Naive thymus-derived CD4-positive, alpha-beta T cell (primary cell): ENCODE measurements at regions not wholly inside any gene's neighbourhood (a gene's known extent, or its start where the extent isn't known, plus 50 kb on each side); places are given as distances from the start of the nearest gene placed in this dataset.
A peak's percentile ranks its signal among the peaks of the same experiment; 100 is the strongest.

Experiments
- ATAC-seq: fragments of 150-1000 bp; cut with Tn5 transposase; 2 replicates; pipeline ENCODE4 v1.10.0; 2021; ENCODE audit warnings: mild to moderate bottlenecking, moderate library complexity
- CTCF ChIA-PET: fragments of 350-600 bp; sonication (Branson Sonifier 250); formaldehyde crosslinking; loops from one replicate; lab custom pipeline; 2021; ENCODE audit warnings: antibody characterized with exemption; lab: Charles Lee
- POLR2A ChIA-PET: fragments of 350-600 bp; sonication (Branson Sonifier 250); formaldehyde crosslinking; loops from one replicate; lab custom pipeline; 2021; ENCODE audit warnings: antibody characterized with exemption, inconsistent platforms; lab: Charles Lee
- DNase-seq, 9 donors: peaks; one replicate each; pipeline versions ENCODE4 v3.0.0 to v3.0.0-alpha.2; 2020 to 2022; ENCODE audit warnings: mixed read lengths in 1 of 9
- H3K27ac ChIP-seq: one replicate; pipeline ENCODE4 v1.7.0; 2013; ENCODE audit warnings: mild to moderate bottlenecking, low read depth, low read length, moderate library complexity
- H3K27me3 ChIP-seq, 2 donors: one replicate each; pipeline ENCODE4 v1.7.0; 2013; ENCODE audit warnings: low read length in 2 of 2, mild to moderate bottlenecking in 2 of 2, moderate library complexity in 2 of 2; ENCODE audit not compliant: control insufficient read depth in 2 of 2, insufficient read depth in 2 of 2
- H3K36me3 ChIP-seq, 3 experiments: 1 replicate in 2 of 3; 2 replicates in 1 of 3; pipeline ENCODE4 v1.7.0; 2013; ENCODE audit warnings: low read length in 3 of 3, mild to moderate bottlenecking in 3 of 3, moderate library complexity in 1 of 3; ENCODE audit not compliant: insufficient read depth in 3 of 3, control insufficient read depth in 2 of 3
- H3K4me1 ChIP-seq, 2 donors: one replicate each; pipeline ENCODE4 v1.7.0; 2013; ENCODE audit warnings: low read length in 2 of 2, mild to moderate bottlenecking in 2 of 2, moderate library complexity in 1 of 2; ENCODE audit not compliant: control insufficient read depth in 2 of 2, insufficient read depth in 2 of 2
- H3K4me3 ChIP-seq: 2 replicates; pipeline ENCODE4 v1.7.0; 2013; ENCODE audit warnings: mild to moderate bottlenecking, low read length
- H3K9me3 ChIP-seq, 3 experiments: 1 replicate in 2 of 3; 2 replicates in 1 of 3; pipeline ENCODE4 v1.7.0; 2013; ENCODE audit warnings: low read length in 3 of 3; ENCODE audit not compliant: control insufficient read depth in 2 of 3
- H3K27ac Mint-ChIP-seq, 9 donors: one replicate each; pipeline ENCODE4 v1.8.0; 2020 to 2022; ENCODE audit warnings: mixed read lengths in 9 of 9, mild to moderate bottlenecking in 8 of 9, moderate library complexity in 5 of 9, inconsistent platforms in 2 of 9
- H3K27me3 Mint-ChIP-seq, 5 donors: one replicate each; pipeline ENCODE4 v1.8.0; 2021 to 2022; ENCODE audit warnings: mixed read lengths in 5 of 5, mild to moderate bottlenecking in 1 of 5
- H3K36me3 Mint-ChIP-seq, 5 donors: one replicate each; pipeline ENCODE4 v1.8.0; 2020 to 2022; ENCODE audit warnings: mixed read lengths in 5 of 5, mild to moderate bottlenecking in 3 of 5, inconsistent platforms in 1 of 5
- H3K4me1 Mint-ChIP-seq, 7 donors: one replicate each; pipeline ENCODE4 v1.8.0; 2020 to 2022; ENCODE audit warnings: mixed read lengths in 7 of 7, mild to moderate bottlenecking in 3 of 7, inconsistent platforms in 1 of 7
- H3K4me3 Mint-ChIP-seq, 10 donors: one replicate each; pipeline ENCODE4 v1.8.0; 2020 to 2022; ENCODE audit warnings: mild to moderate bottlenecking in 10 of 10, mixed read lengths in 10 of 10, moderate library complexity in 6 of 10, inconsistent platforms in 2 of 10
- H3K9me3 Mint-ChIP-seq, 11 donors: one replicate each; pipeline ENCODE4 v1.8.0; 2020 to 2022; ENCODE audit warnings: mixed read lengths in 11 of 11, mild to moderate bottlenecking in 4 of 11, inconsistent platforms in 1 of 11, moderate library complexity in 1 of 11
- intact Hi-C, 2 donors: fragments of 100-400 bp; cut with micrococcal nuclease; formaldehyde crosslinking; loops; one replicate each; pipeline ENCODE4 v1.15.1; 2023

DNA sequence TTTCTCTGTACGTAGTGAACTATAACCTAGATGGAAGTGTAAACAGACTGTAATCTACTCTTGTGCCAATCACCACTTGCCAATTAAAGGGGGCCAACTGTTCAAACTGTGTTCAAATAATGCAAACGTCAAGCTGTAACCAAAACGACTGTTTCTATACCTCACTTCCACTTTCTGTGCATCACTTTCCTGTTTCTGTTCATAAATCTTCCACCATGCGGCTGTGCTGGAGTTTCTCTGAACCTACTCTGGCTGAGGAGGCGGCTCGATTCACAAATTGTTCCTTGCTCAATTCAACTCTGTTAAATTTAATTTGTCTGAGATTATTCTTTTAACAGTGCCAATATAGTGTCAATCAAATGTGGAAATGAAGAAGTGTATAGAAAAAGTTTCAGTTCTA lies 206.7 kb upstream of the TBC1D5 start:
- ATAC-seq = no peak
- no peaks in the 10 kb centered on the region for H3K9me3 ChIP-seq

DNA sequence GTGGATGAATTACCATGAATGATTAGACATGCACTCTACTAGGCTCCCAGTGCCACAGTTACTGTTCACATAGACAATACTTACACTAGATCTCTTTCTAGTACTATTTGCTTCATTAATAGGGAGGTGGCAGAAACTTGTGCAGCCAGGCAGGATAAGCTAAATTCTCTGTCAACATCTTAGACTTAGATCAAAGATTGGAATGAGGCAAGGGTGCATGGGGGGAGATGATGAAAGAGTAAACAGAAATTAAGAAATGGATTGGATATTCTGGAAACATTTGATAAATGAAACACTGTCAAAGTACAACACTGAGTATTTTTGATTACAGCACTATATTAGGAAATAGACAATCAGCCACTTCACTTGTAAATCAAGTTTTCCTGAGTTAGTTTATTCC lies 205.4 kb upstream of the TBC1D5 start:
- Mint-ChIP-seq H3K27me3 (peaks cover 9 to 37% (median 16%) of the 10 kb centered on the region in 5 donors), H3K9me3 (peaks cover 5 to 21% (median 14%) of the 10 kb centered on the region in 11 donors), H3K27ac (no peak overlapping the region), H3K4me1 (no peaks in the 10 kb centered on the region), H3K4me3 (no peak overlapping the region), H3K36me3 (peaks cover 0 to 5% (median 0%) of the 10 kb centered on the region in 5 donors)
- Histone ChIP-seq H3K27me3 (no peaks in the 10 kb centered on the region), H3K4me3 (no peak overlapping the region), H3K27ac (no peak overlapping the region), H3K36me3 (no peaks in the 10 kb centered on the region), H3K9me3 (no peaks in the 10 kb centered on the region), H3K4me1 (no peaks in the 10 kb centered on the region)
- CTCF ChIA-PET = interaction anchor here (0.7 kb wide), 1 partner anchor 22 kb away, joined by 3 read pairs; no protein-coding TSS in a partner anchor
- DNase-seq (no peak), ATAC-seq (no peak)
- POLR2A ChIA-PET = no interaction called here
- intact Hi-C loops = no loop called here

More for the DNA sequence above, 206.7 kb upstream of the TBC1D5 start:
- H3K27me3 ChIP-seq = no peaks in the 10 kb centered on the region
- H3K4me3 ChIP-seq = no peak overlapping the region
- ChIA-PET CTCF (no interaction called here), POLR2A (no interaction called here)
- no peaks in the 10 kb centered on the region for H3K4me1 ChIP-seq
- Mint-ChIP-seq H3K27ac (peak overlapping the region in 1 of 9 donors; percentile 9), H3K27me3 (peaks cover 4 to 33% (median 16%) of the 10 kb centered on the region in 5 donors), H3K4me1 (no peaks in the 10 kb centered on the region), H3K9me3 (peaks cover 5 to 26% (median 14%) of the 10 kb centered on the region in 11 donors), H3K36me3 (peaks cover 0 to 5% (median 0%) of the 10 kb centered on the region in 5 donors), H3K4me3 (no peak overlapping the region)
- intact Hi-C loops = no loop called here
- H3K36me3 ChIP-seq = no peaks in the 10 kb centered on the region
- no peak for DNase-seq
- H3K27ac ChIP-seq = no peak overlapping the region

- no peak overlapping the region for H3K27ac ChIP-seq
- H3K36me3 ChIP-seq = no peaks in the 10 kb centered on the region
- Mint-ChIP-seq H3K4me1 (no peaks in the 10 kb centered on the region), H3K27me3 (peaks cover 13 to 41% (median 16%) of the 10 kb centered on the region in 5 donors), H3K36me3 (peaks cover 0 to 5% (median 0%) of the 10 kb centered on the region in 5 donors), H3K4me3 (no peak overlapping the region), H3K27ac (no peak overlapping the region), H3K9me3 (peaks cover 5 to 10% (median 8%) of the 10 kb centered on the region in 11 donors)
- POLR2A ChIA-PET = no interaction called here
- H3K27me3 ChIP-seq = no peaks in the 10 kb centered on the region
- no peak for ATAC-seq
- no peaks in the 10 kb centered on the region for H3K4me1 ChIP-seq
- H3K4me3 ChIP-seq = no peak overlapping the region
- intact Hi-C loops = no loop called here
- H3K9me3 ChIP-seq = no peaks in the 10 kb centered on the region
- CTCF ChIA-PET = no interaction called here
- no peak for DNase-seq
Observed at GRCh38 chr3:17946619-17947018, 204.2 kb upstream of the TBC1D5 start.

DNA sequence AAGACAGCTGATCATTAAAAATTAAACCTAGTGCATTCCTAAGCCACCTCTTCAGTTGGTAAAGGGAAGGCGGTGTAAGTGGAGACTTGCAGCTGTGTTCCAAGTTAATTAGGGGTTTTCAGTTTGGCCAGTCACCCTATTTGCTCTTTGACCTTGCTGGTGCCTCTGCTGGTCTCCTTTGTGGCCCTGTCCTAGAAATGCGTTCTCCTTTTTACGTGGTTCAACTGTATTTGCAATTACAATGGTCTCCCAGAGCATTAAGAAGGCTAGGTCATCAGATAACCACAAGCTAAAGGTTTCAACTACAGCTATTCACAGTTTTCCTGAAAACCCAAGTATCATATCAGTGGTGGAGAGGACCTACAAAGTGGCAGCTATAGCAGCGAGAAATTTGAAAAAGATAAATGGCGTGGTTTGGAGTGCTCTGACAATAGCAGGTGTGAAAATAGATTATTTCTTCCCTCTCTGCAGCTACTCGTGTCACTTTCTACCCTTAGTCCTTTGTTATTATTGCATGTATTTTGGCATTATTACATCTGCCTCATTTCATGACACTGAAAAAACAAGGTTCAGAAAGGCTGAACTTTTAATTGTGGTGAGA lies 203.5 kb upstream of the TBC1D5 start:
- Histone ChIP-seq H3K9me3 (no peaks in the 10 kb centered on the region), H3K27ac (no peak overlapping the region), H3K27me3 (no peaks in the 10 kb centered on the region), H3K4me1 (no peaks in the 10 kb centered on the region), H3K36me3 (no peaks in the 10 kb centered on the region), H3K4me3 (no peak overlapping the region)
- POLR2A ChIA-PET = no interaction called here
- intact Hi-C loops = no loop called here
- Mint-ChIP-seq H3K9me3 (peaks cover 3 to 8% (median 6%) of the 10 kb centered on the region in 11 donors), H3K36me3 (peaks cover 0 to 5% (median 0%) of the 10 kb centered on the region in 5 donors), H3K27ac (no peak overlapping the region), H3K4me1 (no peaks in the 10 kb centered on the region), H3K27me3 (peaks cover 13 to 41% (median 16%) of the 10 kb centered on the region in 5 donors), H3K4me3 (no peak overlapping the region)
- ATAC-seq (no peak), DNase-seq (no peak)
- CTCF ChIA-PET = no interaction called here

DNA sequence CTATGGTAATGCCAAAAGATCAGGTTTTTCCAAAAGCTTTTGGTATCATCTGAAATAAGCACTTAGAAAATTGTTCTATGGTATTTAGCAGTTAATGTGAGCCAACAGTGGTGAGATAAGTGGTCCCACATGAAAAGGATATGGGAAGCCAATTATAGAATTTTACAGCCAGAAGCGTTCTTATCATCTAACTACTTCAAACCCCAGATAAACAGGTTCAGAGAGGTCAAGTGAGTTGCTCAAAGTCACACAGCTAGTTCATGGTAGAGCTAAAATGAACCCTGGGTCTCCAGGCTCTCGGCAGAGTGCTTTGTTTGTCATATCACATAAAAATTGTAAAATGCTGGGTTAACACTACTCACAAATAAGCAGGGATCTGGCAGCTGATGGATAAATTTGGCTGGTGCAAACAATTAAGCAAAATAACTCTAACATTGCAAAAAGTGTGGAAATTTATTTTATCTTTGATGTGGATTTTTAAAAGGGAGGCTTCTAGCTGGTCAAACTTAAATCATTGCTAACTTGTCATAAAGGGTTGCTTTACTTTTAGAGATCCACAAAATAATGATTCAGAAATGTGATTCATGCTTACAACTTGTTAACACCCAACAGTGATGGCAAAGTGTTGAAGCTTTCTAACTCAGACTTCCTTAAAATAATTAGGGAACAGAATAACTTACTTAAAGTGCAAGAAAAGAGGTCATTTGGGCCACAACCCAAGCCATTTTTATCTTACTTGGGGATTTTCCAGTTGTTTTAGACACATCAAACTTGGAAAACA lies 202.8 kb upstream of the TBC1D5 start:
- Mint-ChIP-seq H3K27me3 (peaks cover 13 to 36% (median 19%) of the 10 kb centered on the region in 5 donors), H3K9me3 (peaks cover 0 to 2% (median 0%) of the 10 kb centered on the region in 11 donors), H3K36me3 (no peaks in the 10 kb centered on the region), H3K4me1 (no peaks in the 10 kb centered on the region), H3K27ac (no peak overlapping the region), H3K4me3 (no peak overlapping the region)
- Histone ChIP-seq H3K4me3 (no peak overlapping the region), H3K27ac (no peak overlapping the region), H3K27me3 (no peaks in the 10 kb centered on the region), H3K4me1 (no peaks in the 10 kb centered on the region), H3K9me3 (no peaks in the 10 kb centered on the region), H3K36me3 (no peaks in the 10 kb centered on the region)
- intact Hi-C loops = no loop called here
- no peak for DNase-seq
- no peak for ATAC-seq
- CTCF ChIA-PET = no interaction called here
- POLR2A ChIA-PET = no interaction called here

DNA sequence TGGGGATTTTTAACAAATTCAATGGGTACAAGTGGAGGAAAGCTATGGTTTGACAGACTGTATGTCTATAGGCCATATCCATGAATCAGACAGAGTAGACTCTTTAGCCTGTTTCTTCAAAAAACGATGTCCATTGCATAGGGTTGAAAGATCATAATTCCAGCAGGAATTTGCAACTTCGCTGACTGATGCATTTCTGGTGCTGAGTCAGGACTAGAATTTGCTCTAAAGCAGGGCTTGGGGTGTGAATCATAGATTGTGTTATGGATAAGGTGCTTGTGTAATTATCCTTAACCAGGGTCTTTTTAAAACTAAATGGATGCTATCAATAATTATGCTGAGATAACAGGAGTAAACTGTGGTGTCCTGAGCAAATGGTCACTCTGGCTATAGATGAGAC lies 200.4 kb upstream of the TBC1D5 start:
- Mint-ChIP-seq H3K9me3 (no peaks in the 10 kb centered on the region), H3K27ac (no peak overlapping the region), H3K4me1 (peaks cover 0 to 2% (median 0%) of the 10 kb centered on the region in 7 donors), H3K36me3 (no peaks in the 10 kb centered on the region), H3K27me3 (peaks cover 9 to 24% (median 16%) of the 10 kb centered on the region in 5 donors), H3K4me3 (no peak overlapping the region)
- no peaks in the 10 kb centered on the region for H3K27me3 ChIP-seq
- no peaks in the 10 kb centered on the region for H3K4me1 ChIP-seq
- H3K9me3 ChIP-seq = no peaks in the 10 kb centered on the region
- intact Hi-C loops = no loop called here
- no peaks in the 10 kb centered on the region for H3K36me3 ChIP-seq
- DNase-seq (no peak), ATAC-seq (no peak)
- ChIA-PET POLR2A (no interaction called here), CTCF (no interaction called here)
- H3K4me3 ChIP-seq = no peak overlapping the region
- no peak overlapping the region for H3K27ac ChIP-seq
